HG03064 (cell line): ENCODE measurements at regions not wholly inside any gene's neighbourhood (a gene's known extent, or its start where the extent isn't known, plus 50 kb on each side); places are given as distances from the start of the nearest gene placed in this dataset.

Source experiments
- ATAC-seq: cut with Tn5 transposase; IDR thresholded peaks from one replicate; pipeline ENCODE4 v1.9.1; 2021; ENCODE audit warnings: low read depth; ENCODE audit not compliant: unreplicated experiment

DNA sequence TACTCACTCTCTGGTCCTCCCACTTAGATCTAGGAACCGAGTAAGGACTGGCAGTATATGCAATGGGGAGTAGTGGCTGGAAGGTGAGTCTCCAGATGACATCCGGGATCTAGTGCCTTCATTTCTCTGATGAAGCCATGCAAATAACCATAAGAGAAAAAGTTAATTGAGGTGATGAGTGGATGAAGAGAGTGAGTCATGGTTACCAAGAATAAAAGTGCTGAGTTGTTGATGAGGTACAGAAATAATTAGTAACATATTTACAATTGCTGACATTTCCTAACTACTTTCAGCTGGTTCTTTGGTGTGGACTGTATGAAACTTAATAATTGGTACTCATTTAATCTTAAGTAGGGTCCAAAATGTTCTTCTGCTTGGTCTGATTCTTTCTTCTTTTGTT is 146.7 kb upstream of the PITX2 start:
- ATAC-seq = no peak

- ATAC-seq = no peak
Measured at GRCh38 chr4:110770353-110770752, 147.5 kb upstream of the PITX2 start.

GRCh38 chr4:110778521-110778920 is 155.6 kb upstream of the PITX2 start:
- ATAC-seq = no peak

DNA sequence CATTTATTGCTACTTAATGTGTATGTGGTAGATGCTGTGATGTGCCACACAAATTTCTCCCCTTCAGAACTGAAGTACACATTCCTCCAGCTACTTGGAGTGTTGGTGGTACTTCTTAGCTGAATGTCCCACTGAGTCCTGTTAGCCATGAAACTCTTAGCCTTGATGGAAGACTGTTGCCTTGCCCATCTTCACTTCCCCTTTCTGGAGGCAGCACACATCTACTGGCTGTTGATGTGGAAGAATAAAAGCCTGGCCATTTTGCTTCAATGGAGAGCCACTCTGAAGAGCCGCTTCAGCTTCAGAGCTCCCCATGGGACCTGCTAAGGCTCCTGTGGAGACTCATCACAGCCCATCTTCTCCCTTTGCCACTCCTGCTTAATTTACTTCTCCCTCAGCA is 157.7 kb upstream of the PITX2 start:
- no peak for ATAC-seq

- no peak for ATAC-seq
Measured at GRCh38 chr4:110781944-110782343, 159.1 kb upstream of the PITX2 start.

GRCh38 chr4:110787109-110787508 is 164.2 kb upstream of the PITX2 start:
- ATAC-seq = no peak

DNA sequence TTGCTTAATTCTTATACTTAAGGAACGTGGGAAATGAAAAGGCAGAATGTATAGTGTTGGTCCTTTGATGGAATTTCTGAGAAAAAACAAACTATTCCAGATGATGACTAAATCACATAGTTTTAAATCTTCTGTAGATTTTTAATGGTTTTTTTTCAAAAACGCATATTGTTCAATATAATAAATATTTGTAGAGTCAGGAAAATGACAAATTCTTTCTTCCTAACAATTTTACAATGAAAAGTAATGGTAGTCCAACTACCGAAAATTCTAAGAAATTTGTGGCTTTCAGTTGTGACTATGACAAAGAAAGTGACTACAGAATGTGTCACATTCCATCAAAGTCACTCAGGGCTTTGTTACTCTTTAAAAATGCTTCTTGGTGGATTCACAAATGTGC is 164.8 kb upstream of the PITX2 start:
- ATAC-seq = no peak

DNA sequence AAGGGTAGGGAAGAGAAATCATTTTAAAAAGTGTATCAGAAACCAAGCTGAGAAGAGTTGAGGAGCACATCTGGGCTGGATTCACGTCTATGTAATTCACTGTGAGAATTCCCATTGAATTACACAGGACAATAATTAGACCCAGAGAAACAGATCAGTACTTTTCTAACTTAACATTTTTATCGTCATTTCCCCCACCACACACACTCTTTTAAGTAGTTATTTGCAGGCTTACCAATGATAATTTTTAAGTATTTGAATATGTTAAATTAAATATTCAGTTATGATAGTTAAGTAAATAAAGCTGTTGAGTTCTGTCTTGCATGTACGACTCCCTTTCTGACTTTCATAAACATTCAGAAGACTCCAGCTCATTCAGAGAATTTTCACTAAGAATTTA is 165.4 kb upstream of the PITX2 start:
- no peak for ATAC-seq

GRCh38 chr4:110792036-110792435 is 169.2 kb upstream of the PITX2 start:
- no peak for ATAC-seq

DNA sequence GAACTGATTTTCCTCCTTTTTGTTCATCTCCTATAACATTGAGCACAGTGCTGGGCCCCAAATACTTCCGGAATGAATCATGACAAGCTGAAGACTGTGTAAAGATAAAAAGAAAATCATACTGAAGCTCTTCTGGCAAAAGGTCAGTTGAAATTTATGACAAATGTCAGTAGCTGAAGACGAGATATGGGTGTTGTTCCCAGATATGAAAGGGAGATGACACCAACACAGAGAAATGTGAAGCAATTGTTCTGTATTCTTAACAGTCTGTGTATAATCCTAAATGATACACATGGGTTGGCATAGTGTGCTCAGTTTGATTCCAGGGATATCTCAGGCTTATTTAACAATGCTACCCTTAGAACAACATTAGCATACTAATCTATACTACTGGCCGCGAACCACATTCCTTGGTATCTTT is 170.5 kb upstream of the PITX2 start:
- ATAC-seq = no peak

- no peak for ATAC-seq
Measured at GRCh38 chr4:110793890-110794554, 171.1 kb upstream of the PITX2 start.

GRCh38 chr4:110795971-110796370 is 173.1 kb upstream of the PITX2 start:
- ATAC-seq = no peak

GRCh38 chr4:110797486-110797885 is 174.6 kb upstream of the PITX2 start:
- no peak for ATAC-seq

- ATAC-seq = no peak
Measured at GRCh38 chr4:110798687-110799086, 175.8 kb upstream of the PITX2 start.

DNA sequence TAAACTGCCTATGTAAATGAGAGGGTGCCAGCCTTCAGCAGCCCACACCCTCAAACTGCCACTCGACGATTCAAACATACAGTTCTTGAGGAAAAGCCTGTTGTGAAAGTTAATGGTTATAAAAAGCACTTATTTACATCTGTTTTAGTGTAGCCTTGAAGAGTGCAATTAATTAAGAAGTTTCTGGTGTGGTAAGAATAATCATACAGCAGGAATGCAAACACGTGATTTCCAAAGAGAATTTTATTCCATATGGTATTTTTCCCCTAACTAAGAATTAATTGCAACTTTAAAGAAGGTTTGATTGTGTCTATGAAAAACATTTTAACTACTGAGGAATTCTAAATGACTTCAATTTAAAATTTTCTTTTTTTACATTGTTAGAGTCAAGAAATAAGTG is 176.3 kb upstream of the PITX2 start:
- no peak for ATAC-seq

DNA sequence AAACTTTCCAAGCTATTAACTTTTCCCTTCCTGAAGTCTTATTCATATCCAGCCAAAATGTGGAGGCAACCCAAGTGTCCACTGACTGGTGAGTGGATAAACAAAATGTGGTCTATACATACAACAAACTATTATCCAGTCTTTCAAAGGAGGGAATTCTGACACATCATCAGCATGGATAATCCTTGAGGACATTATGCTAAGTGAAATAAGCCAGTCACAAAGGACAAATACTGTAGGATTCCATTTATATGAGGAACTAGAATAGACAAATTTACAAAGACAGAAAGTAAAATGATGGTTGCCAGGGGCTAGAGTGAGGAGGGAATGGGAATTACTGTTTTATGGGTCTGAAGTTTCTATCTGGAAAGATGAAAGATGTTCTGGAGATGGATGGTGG is 178.7 kb upstream of the PITX2 start:
- ATAC-seq = no peak

DNA sequence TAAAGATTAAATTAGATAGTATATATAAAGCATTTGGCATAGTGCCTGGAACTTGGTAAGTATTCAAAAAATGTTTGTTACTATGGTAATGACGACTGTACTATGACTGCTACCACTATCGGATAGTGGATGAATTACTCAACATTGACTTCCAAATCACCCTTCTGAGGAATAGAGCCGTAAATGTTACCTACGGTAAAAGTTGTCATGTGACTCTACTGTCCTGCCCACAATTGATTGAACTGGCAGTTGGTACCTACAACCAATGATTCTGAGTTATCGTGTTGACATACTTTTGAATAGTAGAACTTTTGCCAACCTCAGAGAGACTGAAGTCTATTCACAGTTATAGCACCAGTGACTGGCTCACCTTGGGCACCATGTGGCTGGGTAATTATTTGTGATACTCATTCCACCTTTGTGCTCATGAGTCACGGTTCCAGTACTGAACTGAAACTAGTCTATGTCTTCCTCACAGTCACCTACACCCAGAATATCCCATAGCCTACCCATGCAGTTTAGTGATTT is 185.5 kb upstream of the PITX2 start:
- ATAC-seq = no peak

DNA sequence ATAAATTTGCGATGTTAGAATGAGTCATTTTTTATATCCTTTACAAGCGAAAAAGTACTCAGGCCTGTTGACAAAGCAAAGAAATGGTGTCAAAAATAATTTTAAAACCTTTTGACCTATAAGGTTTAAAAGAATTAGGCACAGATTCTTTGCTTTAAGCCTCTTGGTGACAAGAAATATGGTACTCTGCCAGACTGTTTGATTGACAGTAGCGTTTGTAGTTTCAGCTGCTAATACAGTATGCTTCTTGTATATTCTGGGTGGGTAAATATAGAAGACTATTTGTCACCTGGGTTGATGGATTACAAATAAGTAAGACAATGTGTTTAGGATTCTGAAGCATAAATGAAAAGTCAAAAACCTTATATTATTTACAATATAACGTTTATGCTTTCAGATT is 193.1 kb upstream of the PITX2 start:
- no peak for ATAC-seq

GRCh38 chr4:110816367-110816766 is 193.5 kb upstream of the PITX2 start:
- no peak for ATAC-seq

GRCh38 chr4:110821186-110821585 is 198.3 kb upstream of the PITX2 start:
- no peak for ATAC-seq

DNA sequence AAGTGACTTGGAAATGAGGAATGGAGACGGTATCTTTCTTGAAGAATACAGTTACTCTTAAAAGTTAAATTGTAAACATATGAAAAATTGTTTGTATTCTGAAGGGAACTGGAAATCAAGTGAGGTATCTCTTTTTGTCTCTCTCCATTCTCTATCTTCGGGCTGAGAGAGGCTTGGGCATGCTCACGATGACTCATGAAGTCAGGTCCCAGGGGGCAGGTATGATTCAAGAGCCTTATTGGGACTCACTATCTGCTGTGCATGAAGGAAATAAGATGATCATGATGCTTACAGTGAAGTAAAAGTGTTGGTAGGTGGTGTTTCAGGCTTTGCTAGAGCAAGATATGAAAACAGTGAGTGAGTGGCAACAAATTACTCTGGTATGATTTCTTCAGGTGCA is 200.4 kb upstream of the PITX2 start:
- ATAC-seq = no peak

- ATAC-seq = no peak
Measured at GRCh38 chr4:110824344-110824743, 201.5 kb upstream of the PITX2 start.

DNA sequence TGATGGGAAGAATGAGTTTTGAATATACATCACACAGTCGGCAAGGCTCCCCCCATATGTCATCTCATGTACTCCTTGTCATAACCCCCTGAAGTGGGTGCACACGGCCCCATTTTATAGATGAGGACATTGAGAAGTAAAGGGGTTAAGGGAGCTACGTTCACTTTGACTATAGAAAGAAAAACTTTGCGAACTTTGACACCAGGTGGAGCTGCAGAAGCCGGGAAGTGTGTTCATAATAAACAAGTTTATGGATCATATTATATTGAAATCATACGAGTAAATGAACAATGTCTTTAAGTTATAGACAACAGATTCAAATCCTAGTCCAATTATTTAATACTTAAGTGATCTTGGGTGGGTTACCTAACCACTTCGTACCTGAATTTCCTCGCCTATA is 203.8 kb upstream of the PITX2 start:
- no peak for ATAC-seq
